Pancreas (tissue), 10 donors: ENCODE measurements at regions not wholly inside any gene's neighbourhood (a gene's known extent, or its start where the extent isn't known, plus 50 kb on each side); places are given as distances from the start of the nearest gene placed in this dataset.
A peak's percentile ranks its signal among the peaks of the same experiment; 100 is the strongest.
"Not testable (repeated sequence)": the region's sequence is repeated elsewhere in the genome, so short reads cannot be mapped to it uniquely, and the experiment has no call there.

Experiments used
- ATAC-seq, 4 donors: fragments of 200-7000 bp; cut with Tn5 transposase; one replicate each; pipeline versions ENCODE4 v1.8.0 to v1.9.1; 2020; ENCODE audit warnings: mild to moderate bottlenecking in 4 of 4, moderate library complexity in 4 of 4
- DNase-seq, 6 donors: peaks; one replicate each; pipeline ENCODE4 v3.0.0-alpha.2; 2020
- FAIRE-seq: peaks from 2 replicates; lab custom pipeline; 2012; peaks lifted over from hg19 to GRCh38; lab: Jason Lieb, UNC
- H3K27ac ChIP-seq, 4 donors: fragments of 200-600 bp; sonication (generic); 1 replicate in 3 of 4; 2 replicates in 1 of 4; pipeline versions ENCODE4 v1.5.0 to v1.8.0; 2020
- H3K27me3 ChIP-seq, 4 donors: fragments of 200-600 bp; one replicate each; pipeline ENCODE4 v1.8.0; 2021
- H3K36me3 ChIP-seq, 3 donors: fragments of 200-600 bp; sonication (generic) in 1 of 3; one replicate each; pipeline versions ENCODE4 v1.5.0 to v1.8.0; 2020 to 2021
- H3K4me1 ChIP-seq, 3 donors: fragments of 200-600 bp; one replicate each; pipeline ENCODE4 v1.8.0; 2021
- H3K4me3 ChIP-seq, 4 donors: fragments of 200-600 bp; sonication (generic) in 2 of 4; one replicate each; pipeline versions ENCODE4 v1.5.0 to v1.8.0; 2020 to 2021
- H3K9me3 ChIP-seq, 4 donors: fragments of 200-600 bp; one replicate each; pipeline ENCODE4 v1.8.0; 2021
- CTCF ChIP-seq, 4 donors: fragments of 200-600 bp; sonication (generic) in 3 of 4; IDR thresholded peaks; one replicate each; pipeline versions ENCODE4 v1.5.0 to v1.8.0; 2021; ENCODE audit warnings: antibody characterized with exemption in 4 of 4
- WGBS, 2 donors: extraction: QIAGEN DNeasy Blood & Tissue Kit; methylation state at CpG; one replicate each; pipeline ENCODE4 v1.1.7; 2013; 5-methylcytosine and 5-hydroxymethylcytosine counted together
- intact Hi-C, 3 donors: fragments of 100-400 bp; cut with DNase I; formaldehyde crosslinking; loops; one replicate each; pipeline versions ENCODE4 v1.11.1 to v1.14.2; 2022
- donor health status: healthy with polysubstance abuse.
- donor health status: DM: no; HTN: no; CAD: no; lungs with moderate emphysema.
- donor health status: DM: no; HTN: no; CAD: no.
- donor health status: control.
- donor health status: control.
- donor health status: Bipolar disorder and iron deficiency.
- donor health status: DM: yes; HTN: yes; CAD: no.
- donor health status: DM: no; HTN: no; CAD: no.
- donor health status: DM: no; HTN: no; CAD: no.
- donor health status: DM: yes; HTN: yes; CAD: no.

GRCh38 chr3:11739706-11740105 is 96.0 kb upstream of the VGLL4 start:
- Histone ChIP-seq H3K4me3 (no peak overlapping the region), H3K4me1 (no peaks in the 10 kb centered on the region), H3K9me3 (no peaks in the 10 kb centered on the region), H3K27me3 (no peaks in the 10 kb centered on the region), H3K27ac (no peak overlapping the region), H3K36me3 (no peaks in the 10 kb centered on the region)
- no peak for TF ChIP-seq CTCF (IDR thresholded peaks at IDR 0.05)
- FAIRE-seq = no peak
- intact Hi-C loops = no loop called here
- no peak for DNase-seq
- no peak for ATAC-seq
- WGBS, 2 donors = 81 to 84% methylated on average over 3 of the region's 3 CpGs

GRCh38 chr3:11739123-11739522 is 95.4 kb upstream of the VGLL4 start:
- H3K9me3 ChIP-seq = no peaks in the 10 kb centered on the region
- DNase-seq (no peak), FAIRE-seq (no peak), ATAC-seq (no peak)
- no peaks in the 10 kb centered on the region for H3K27me3 ChIP-seq
- TF ChIP-seq CTCF (IDR thresholded peaks at IDR 0.05) = no peak
- H3K36me3 ChIP-seq = no peaks in the 10 kb centered on the region
- intact Hi-C loops = no loop called here
- H3K4me3 ChIP-seq = no peak overlapping the region
- no peaks in the 10 kb centered on the region for H3K4me1 ChIP-seq
- 52% methylated on average over 2 of the region's 2 CpGs for WGBS, 2 donors
- H3K27ac ChIP-seq = no peak overlapping the region

- 73 to 79% methylated on average over 7 of the region's 7 CpGs for WGBS, 2 donors
- ATAC-seq (no peak), FAIRE-seq (no peak), DNase-seq (no peak)
- intact Hi-C loops = no loop called here
- no peaks in the 10 kb centered on the region for H3K9me3 ChIP-seq
- no peaks in the 10 kb centered on the region for H3K27me3 ChIP-seq
- H3K4me3 ChIP-seq = no peak overlapping the region
- H3K4me1 ChIP-seq = no peaks in the 10 kb centered on the region
- H3K27ac ChIP-seq = no peak overlapping the region
- TF ChIP-seq CTCF (IDR thresholded peaks at IDR 0.05) = no peak
- no peaks in the 10 kb centered on the region for H3K36me3 ChIP-seq
Observed at GRCh38 chr3:11737742-11738141, 94.0 kb upstream of the VGLL4 start.

GRCh38 chr3:11736136-11736833 is 92.6 kb upstream of the VGLL4 start:
- H3K27ac ChIP-seq = no peak overlapping the region
- 80 to 81% methylated on average over 9 of the region's 9 CpGs for WGBS, 2 donors
- no peaks in the 10 kb centered on the region for H3K9me3 ChIP-seq
- H3K4me3 ChIP-seq = no peak overlapping the region
- no peak for DNase-seq
- TF ChIP-seq CTCF (IDR thresholded peaks at IDR 0.05) = no peak
- H3K27me3 ChIP-seq = no peaks in the 10 kb centered on the region
- ATAC-seq = no peak
- FAIRE-seq = no peak
- no peaks in the 10 kb centered on the region for H3K4me1 ChIP-seq
- H3K36me3 ChIP-seq = no peaks in the 10 kb centered on the region
- intact Hi-C loops = no loop called here

DNA sequence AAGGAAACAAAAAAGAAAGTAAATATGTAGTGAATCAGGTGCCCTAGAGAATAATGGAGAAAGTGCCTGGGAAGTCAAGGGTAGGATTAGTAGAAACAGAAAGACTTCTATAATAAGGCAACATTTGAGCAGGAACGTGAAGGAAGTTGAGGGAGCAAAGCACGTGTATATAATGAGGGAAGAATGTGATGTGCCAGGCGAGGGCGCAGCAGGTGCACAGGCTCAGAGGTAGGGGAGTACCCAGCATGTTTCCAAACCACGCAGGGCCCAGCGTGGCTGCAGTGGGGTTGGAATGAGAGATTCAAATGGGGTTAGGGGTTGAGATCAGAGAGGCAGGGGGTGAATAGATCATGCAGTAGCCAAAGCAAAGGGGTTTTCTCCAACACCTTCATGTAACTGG is 91.9 kb upstream of the VGLL4 start:
- no peak for DNase-seq
- no peak overlapping the region for H3K27ac ChIP-seq
- ATAC-seq = peak in 1 of 4 donors; percentile 82
- no peaks in the 10 kb centered on the region for H3K36me3 ChIP-seq
- intact Hi-C loops = no loop called here
- no peaks in the 10 kb centered on the region for H3K9me3 ChIP-seq
- no peak overlapping the region for H3K4me3 ChIP-seq
- no peaks in the 10 kb centered on the region for H3K27me3 ChIP-seq
- TF ChIP-seq CTCF (IDR thresholded peaks at IDR 0.05) = no peak
- no peak for FAIRE-seq
- 53 to 62% methylated on average over 6 of the region's 6 CpGs for WGBS, 2 donors
- no peaks in the 10 kb centered on the region for H3K4me1 ChIP-seq

DNA sequence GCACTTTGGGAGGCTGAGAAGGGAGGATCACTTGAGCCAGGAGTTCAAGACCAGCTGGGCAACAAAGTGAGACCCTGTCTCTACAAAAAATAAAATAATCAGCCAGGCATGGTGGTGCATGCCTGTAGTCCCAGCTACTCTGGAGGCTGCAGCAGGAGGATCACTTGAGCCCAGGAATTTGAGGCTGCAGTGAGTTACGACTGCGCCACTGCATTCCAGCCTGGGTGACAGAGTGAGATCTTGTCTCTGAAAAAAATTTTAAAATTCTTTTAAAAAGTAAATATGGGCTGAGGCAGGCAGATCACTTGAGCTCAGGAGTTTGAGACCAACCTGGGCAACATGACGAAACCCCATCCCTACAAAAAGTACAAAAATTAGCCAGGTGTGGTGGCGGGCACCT is 91.4 kb upstream of the VGLL4 start:
- H3K27ac ChIP-seq, DNase-seq, H3K27me3 ChIP-seq, intact Hi-C loops, H3K36me3 ChIP-seq, H3K9me3 ChIP-seq, H3K4me3 ChIP-seq, ATAC-seq, FAIRE-seq, H3K4me1 ChIP-seq: not testable (repeated sequence)
- 95 to 96% methylated on average over 4 of the region's 4 CpGs for WGBS, 2 donors
